Gastroesophageal sphincter (tissue), 3 donors: ENCODE measurements at regions not wholly inside any gene's neighbourhood (a gene's known extent, or its start where the extent isn't known, plus 50 kb on each side); places are given as distances from the start of the nearest gene placed in this dataset.

ENCODE experiments used
- CTCF ChIP-seq, 4 experiments: fragments of 200-600 bp in 2 of 4; fragments of 450-650 bp in 2 of 4; sonication (generic) in 1 of 4; IDR thresholded peaks; one replicate each; pipeline ENCODE4 v1.5.1; 2017 to 2019; ENCODE audit warnings: antibody characterized with exemption in 4 of 4, mild to moderate bottlenecking in 2 of 4, moderate library complexity in 2 of 4
- EP300 ChIP-seq: sonication (generic); formaldehyde crosslinking; IDR thresholded peaks from one replicate; pipeline ENCODE4 v1.6.1; 2017; ENCODE audit warnings: antibody characterized with exemption, mild to moderate bottlenecking
- POLR2A ChIP-seq, 2 donors: fragments of 450-650 bp; IDR thresholded peaks; one replicate each; pipeline ENCODE4 v1.6.1; 2017; ENCODE audit warnings: antibody characterized with exemption in 2 of 2, mild to moderate bottlenecking in 2 of 2, moderate library complexity in 1 of 2

DNA sequence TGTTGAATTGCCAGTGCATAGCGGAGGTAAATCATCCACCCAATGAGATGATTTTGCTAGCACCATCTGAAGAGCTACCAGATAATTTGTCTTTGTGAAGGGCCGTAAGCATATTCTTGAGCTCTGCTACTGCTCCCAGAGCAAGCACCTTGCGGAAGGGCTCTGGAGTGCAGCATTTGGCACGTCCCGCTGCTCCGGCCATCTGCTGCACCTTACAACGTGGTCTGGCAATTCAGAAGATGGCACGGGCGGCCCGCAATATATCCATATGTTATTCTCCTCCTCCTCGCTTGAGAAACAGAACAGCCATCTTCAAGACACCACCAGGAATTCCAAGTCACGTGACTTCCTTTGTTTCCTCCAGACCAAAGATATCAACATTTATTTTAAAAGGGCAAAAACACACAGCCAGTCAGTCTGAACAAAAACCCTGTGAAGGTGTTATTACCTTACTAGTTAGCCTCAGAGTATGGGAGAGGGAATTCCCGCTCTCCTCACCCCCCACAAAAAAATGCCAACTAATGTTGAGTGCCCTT is 1095.7 kb upstream of the TENM3 start:
- TF ChIP-seq CTCF (IDR thresholded peaks at IDR 0.05) = no peak
- TF ChIP-seq EP300 = no peak
- TF ChIP-seq POLR2A (IDR thresholded peaks at IDR 0.05) = no peak
